Posterior vena cava (tissue), 2 donors: ENCODE measurements at regions not wholly inside any gene's neighbourhood (a gene's known extent, or its start where the extent isn't known, plus 50 kb on each side); places are given as distances from the start of the nearest gene placed in this dataset.
A peak's percentile ranks its signal among the peaks of the same experiment; 100 is the strongest.
"Not testable (repeated sequence)": the region's sequence is repeated elsewhere in the genome, so short reads cannot be mapped to it uniquely, and the experiment has no call there.

ENCODE experiments used
- DNase-seq: peaks from one replicate; pipeline ENCODE4 v3.0.0-alpha.2; 2020; ENCODE audit warnings: low spot score
- intact Hi-C, 2 donors: fragments of 100-400 bp; cut with DNase I; formaldehyde crosslinking; loops; one replicate each; pipeline versions ENCODE4 v1.14.1 to v1.14.2; 2022 to 2023
- donor health status: DM: yes; HTN: yes; CAD: no.
- donor health status: DM: yes; HTN: yes; CAD: no.

GRCh38 chr5:116771466-116772151 is 197.0 kb upstream of the SEMA6A start:
- intact Hi-C loops = no loop called here
- DNase-seq = no peak

GRCh38 chr5:116769953-116770352 is 195.3 kb upstream of the SEMA6A start:
- DNase-seq, intact Hi-C loops: not testable (repeated sequence)

- intact Hi-C loops = no loop called here
- DNase-seq = no peak
These were observed 194.8 kb upstream of the SEMA6A start for GRCh38 chr5:116769470-116769869.

- intact Hi-C loops = no loop called here
- DNase-seq = no peak
These were observed 191.9 kb upstream of the SEMA6A start for GRCh38 chr5:116766470-116766947.

- intact Hi-C loops = no loop called here
- DNase-seq = no peak
These were observed 190.8 kb upstream of the SEMA6A start for GRCh38 chr5:116765441-116765840.

- intact Hi-C loops = no loop called here
- no peak for DNase-seq
These were observed 190.3 kb upstream of the SEMA6A start for GRCh38 chr5:116764941-116765340.

- DNase-seq = no peak
- intact Hi-C loops = no loop called here
These were observed 189.6 kb upstream of the SEMA6A start for GRCh38 chr5:116763987-116764866.

GRCh38 chr5:116759860-116760640 is 185.4 kb upstream of the SEMA6A start:
- DNase-seq = peak; percentile 86
- intact Hi-C loops = no loop called here

- intact Hi-C loops = no loop called here
- no peak for DNase-seq
These were observed 182.7 kb upstream of the SEMA6A start for GRCh38 chr5:116757326-116757725.

- DNase-seq = no peak
- intact Hi-C loops = no loop called here
These were observed 181.9 kb upstream of the SEMA6A start for GRCh38 chr5:116756531-116756930.

GRCh38 chr5:116754556-116754955 is 179.9 kb upstream of the SEMA6A start:
- no peak for DNase-seq
- intact Hi-C loops = no loop called here

GRCh38 chr5:116751684-116752083 is 177.1 kb upstream of the SEMA6A start:
- intact Hi-C loops = no loop called here

GRCh38 chr5:116750631-116751580 is 176.3 kb upstream of the SEMA6A start:
- no peak for DNase-seq
- intact Hi-C loops = no loop called here

More at GRCh38 chr5:116751684-116752083, 177.1 kb upstream of the SEMA6A start:
- no peak for DNase-seq

- intact Hi-C loops = no loop called here
- DNase-seq = no peak
These were observed 173.3 kb upstream of the SEMA6A start for GRCh38 chr5:116747881-116748280.

- intact Hi-C loops = no loop called here
- DNase-seq = no peak
These were observed 172.0 kb upstream of the SEMA6A start for GRCh38 chr5:116746668-116747067.

GRCh38 chr5:116740771-116741170 is 166.1 kb upstream of the SEMA6A start:
- DNase-seq = no peak
- intact Hi-C loops = loop anchor here in 1 of 2 donors (5.0 kb wide), 1 partner anchor 1502 kb away; no protein-coding TSS in a partner anchor

GRCh38 chr5:116739571-116739970 is 164.9 kb upstream of the SEMA6A start:
- intact Hi-C loops = no loop called here
- no peak for DNase-seq

- intact Hi-C loops = no loop called here
- DNase-seq = no peak
These were observed 164.1 kb upstream of the SEMA6A start for GRCh38 chr5:116738615-116739261.
